ENCODE measurements at regions not wholly inside any gene's neighbourhood (a gene's known extent, or its start where the extent isn't known, plus 50 kb on each side); places are given as distances from the start of the nearest gene placed in this dataset.

DNA sequence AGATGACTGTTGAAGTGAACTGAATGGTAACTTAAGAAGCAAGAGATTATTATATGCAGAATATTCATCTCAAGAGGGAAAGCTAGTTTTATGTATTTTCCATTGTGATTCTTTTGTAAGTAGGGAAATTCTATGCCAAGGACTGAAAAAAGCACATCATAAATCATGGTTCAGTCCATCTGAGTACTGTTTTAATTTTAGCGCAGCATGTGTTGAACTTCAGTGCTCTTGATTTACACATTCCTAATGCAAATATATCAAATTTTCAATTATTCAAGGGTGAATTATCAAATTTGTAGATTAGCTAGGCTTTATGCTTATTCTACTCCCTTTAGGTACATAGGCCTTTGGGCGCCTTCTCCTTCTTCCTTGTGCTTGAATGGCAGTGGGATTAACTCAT is 50.3 kb upstream of the TCF12 start:
- H3K4me1 Mint-ChIP-seq, result no peaks in the 10 kb centered on the region
- H3K27me3 Mint-ChIP-seq, result no peaks in the 10 kb centered on the region
- no peaks in the 10 kb centered on the region for H3K36me3 Mint-ChIP-seq
- no peak overlapping the region for H3K27ac Mint-ChIP-seq
- no peaks in the 10 kb centered on the region for H3K9me3 Mint-ChIP-seq
- ATAC-seq (replicated peaks), result no peak
- H3K4me3 Mint-ChIP-seq, result no peak overlapping the region
- DNase-seq, result no peak

DNA sequence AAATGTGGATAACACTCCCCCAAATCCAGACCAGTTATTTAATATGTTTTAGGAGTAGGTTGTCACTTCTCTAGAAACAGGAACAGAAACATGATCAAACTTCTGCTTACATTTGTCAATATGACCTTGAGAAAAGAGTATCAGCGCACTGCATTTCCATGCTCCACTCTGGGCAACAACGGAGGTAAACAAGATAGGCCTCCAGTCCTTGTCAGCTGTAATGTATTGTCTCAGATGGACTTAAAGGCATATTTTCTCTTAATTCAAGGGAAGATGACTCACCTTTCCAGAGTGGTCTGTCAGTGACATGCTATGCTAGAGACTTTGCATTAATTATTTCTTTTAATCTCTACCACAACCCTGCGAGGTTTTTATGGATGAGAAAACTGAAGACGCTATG is 51.6 kb upstream of the TCF12 start:
- H3K27ac Mint-ChIP-seq, result no peak overlapping the region
- H3K9me3 Mint-ChIP-seq, result peaks cover 3 to 4% of the 10 kb centered on the region in 2 donors
- H3K4me3 Mint-ChIP-seq, result no peak overlapping the region
- no peaks in the 10 kb centered on the region for H3K27me3 Mint-ChIP-seq
- ATAC-seq (replicated peaks), result peak in 1 of 2 donors; percentile 31
- no peaks in the 10 kb centered on the region for H3K4me1 Mint-ChIP-seq
- DNase-seq, result no peak
- H3K36me3 Mint-ChIP-seq, result no peaks in the 10 kb centered on the region

DNA sequence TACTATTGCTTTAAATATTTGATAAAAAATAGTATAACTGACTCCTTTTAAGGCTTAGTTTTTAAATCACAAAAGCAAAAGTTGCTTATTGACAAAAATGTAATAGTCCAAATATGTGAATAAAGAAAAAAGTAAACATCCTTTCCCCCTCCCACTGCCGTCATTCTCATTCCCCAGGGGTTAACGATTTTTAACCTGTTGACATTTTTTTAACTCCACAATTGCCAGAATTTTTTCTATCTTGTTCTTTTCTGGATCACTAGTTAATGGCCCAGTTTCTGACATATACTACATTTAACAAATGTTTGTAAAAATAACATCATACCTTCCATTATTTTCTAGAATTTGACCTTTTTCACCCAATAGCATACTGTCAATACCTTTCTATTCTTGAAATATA is 60.6 kb upstream of the TCF12 start:
- peaks cover 3 to 4% of the 10 kb centered on the region in 2 donors for H3K9me3 Mint-ChIP-seq
- DNase-seq (no peak), ATAC-seq (replicated peaks) (no peak)
- no peaks in the 10 kb centered on the region for H3K36me3 Mint-ChIP-seq
- no peak overlapping the region for H3K4me3 Mint-ChIP-seq
- no peaks in the 10 kb centered on the region for H3K27me3 Mint-ChIP-seq
- H3K4me1 Mint-ChIP-seq, result no peaks in the 10 kb centered on the region
- H3K27ac Mint-ChIP-seq, result no peak overlapping the region

DNA sequence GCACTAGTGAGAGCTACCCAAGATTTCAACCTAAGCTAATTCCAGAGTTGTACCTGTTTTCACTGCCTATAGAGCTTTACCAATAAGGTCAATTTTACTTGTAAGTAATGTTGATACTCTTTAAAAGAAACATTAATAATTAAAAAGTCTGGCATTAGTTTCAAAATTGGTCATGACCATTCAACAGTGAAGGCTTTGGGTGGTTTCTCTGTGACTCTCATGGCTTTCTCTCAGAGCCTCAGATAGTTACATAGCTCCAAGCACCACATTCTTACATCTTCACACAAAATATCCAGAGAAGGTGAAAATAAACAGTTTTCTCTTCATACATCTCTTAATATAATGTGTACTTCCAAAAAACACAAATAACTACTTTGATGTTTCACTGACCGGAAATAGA is 61.5 kb upstream of the TCF12 start:
- no peak overlapping the region for H3K4me3 Mint-ChIP-seq
- no peaks in the 10 kb centered on the region for H3K36me3 Mint-ChIP-seq
- H3K27me3 Mint-ChIP-seq, result no peaks in the 10 kb centered on the region
- H3K9me3 Mint-ChIP-seq, result no peaks in the 10 kb centered on the region
- no peak for ATAC-seq (replicated peaks)
- H3K4me1 Mint-ChIP-seq, result no peaks in the 10 kb centered on the region
- no peak for DNase-seq
- H3K27ac Mint-ChIP-seq, result no peak overlapping the region

DNA sequence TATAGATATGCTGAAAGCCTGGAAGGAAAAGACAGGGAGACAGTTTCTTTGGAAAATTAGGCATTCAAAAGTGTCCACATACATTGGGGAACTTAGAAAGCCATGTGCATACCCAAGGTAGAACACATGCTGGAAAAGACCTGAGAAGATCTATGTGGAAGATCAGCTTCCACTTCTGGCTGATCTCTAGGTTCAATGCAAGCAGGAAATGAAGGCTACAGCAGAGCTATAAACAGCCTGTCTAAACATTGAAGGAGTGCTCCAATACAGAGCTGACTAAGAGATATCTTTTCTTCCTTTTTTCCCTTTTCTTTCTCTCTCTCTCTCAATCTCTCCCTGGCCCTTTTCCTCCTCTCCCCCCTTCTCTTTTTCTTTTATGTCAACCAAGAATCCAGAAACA is 73.6 kb upstream of the TCF12 start:
- DNase-seq (no peak), ATAC-seq (replicated peaks) (no peak)
- Mint-ChIP-seq H3K4me3 (no peak overlapping the region), H3K4me1 (no peaks in the 10 kb centered on the region), H3K9me3 (no peaks in the 10 kb centered on the region), H3K27ac (no peak overlapping the region), H3K27me3 (no peaks in the 10 kb centered on the region), H3K36me3 (peaks cover 0 to 3% of the 10 kb centered on the region in 2 donors)

DNA sequence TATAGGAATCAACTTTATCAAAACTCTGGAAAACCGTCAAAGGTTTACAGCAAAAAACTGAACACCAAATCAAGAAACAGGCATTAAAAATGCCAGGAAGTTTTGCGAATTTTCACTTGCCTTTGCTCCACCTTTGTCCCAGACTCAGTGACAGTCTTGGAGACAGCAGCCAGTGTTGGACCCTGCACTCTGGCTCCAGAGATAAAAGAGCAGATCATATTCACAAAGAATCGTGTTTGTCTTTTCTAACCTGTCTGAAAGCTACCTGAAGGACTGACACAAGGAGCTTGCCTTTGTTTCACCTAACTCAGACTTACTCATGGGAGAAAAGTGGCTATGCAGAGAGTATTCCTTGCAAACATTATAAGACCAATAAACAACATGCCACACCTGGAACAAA is 74.0 kb upstream of the TCF12 start:
- Mint-ChIP-seq H3K27ac (no peak overlapping the region), H3K9me3 (no peaks in the 10 kb centered on the region), H3K4me3 (no peak overlapping the region), H3K36me3 (peaks cover 0 to 3% of the 10 kb centered on the region in 2 donors), H3K27me3 (no peaks in the 10 kb centered on the region), H3K4me1 (peaks cover 0 to 2% of the 10 kb centered on the region in 2 donors)
- ATAC-seq (replicated peaks) (no peak), DNase-seq (no peak)

DNA sequence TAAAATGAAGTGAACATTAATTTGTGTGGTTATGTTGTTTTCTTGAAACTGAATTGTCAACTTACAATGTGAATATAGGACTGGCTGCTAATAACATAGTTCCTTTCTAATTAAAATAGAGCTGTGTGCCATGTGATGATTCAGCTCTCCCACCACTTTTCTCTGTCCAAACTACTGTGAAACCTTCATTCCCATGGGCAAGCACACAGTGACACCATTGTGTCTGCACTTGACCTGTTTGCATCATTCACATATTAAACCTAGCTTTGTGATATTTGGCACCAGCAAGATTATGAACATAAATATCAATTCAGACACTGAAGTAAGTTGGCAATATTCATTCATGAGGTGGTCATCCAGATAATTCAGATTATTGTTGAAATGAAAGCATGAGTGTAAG is 78.8 kb upstream of the TCF12 start:
- no peak for ATAC-seq (replicated peaks)
- Mint-ChIP-seq H3K27me3 (no peaks in the 10 kb centered on the region), H3K4me3 (no peak overlapping the region), H3K9me3 (no peaks in the 10 kb centered on the region), H3K36me3 (peaks cover 0 to 3% of the 10 kb centered on the region in 2 donors), H3K4me1 (peaks cover 14 to 35% of the 10 kb centered on the region in 2 donors), H3K27ac (no peak overlapping the region)
- no peak for DNase-seq

DNA sequence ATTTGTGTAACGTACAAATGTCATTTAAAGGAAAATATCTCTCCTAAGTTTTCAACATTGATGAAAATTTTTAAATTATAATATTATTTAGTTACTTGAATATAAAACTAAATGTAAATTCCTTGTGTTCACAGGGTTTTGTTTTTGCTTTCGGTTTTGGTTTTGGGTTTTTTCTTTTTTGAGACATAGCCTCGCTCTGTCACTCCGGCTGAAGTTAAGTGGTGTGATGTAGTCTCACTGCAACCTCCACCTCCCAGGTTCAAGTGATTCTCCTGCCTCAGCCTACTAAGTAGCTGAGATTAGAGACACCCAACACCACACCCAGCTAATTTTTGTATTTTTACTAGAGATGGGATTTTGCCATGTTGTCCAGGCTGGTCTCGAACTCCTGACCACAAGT is 79.3 kb upstream of the TCF12 start:
- ATAC-seq (replicated peaks) (no peak), DNase-seq (no peak)
- peaks cover 18 to 41% of the 10 kb centered on the region in 2 donors for H3K4me1 Mint-ChIP-seq
- H3K4me3 Mint-ChIP-seq, result peak overlapping the region in 1 of 2 donors; percentile 37
- H3K27me3 Mint-ChIP-seq, result no peaks in the 10 kb centered on the region
- H3K36me3 Mint-ChIP-seq, result peaks cover 0 to 3% of the 10 kb centered on the region in 2 donors
- no peaks in the 10 kb centered on the region for H3K9me3 Mint-ChIP-seq
- no peak overlapping the region for H3K27ac Mint-ChIP-seq

DNA sequence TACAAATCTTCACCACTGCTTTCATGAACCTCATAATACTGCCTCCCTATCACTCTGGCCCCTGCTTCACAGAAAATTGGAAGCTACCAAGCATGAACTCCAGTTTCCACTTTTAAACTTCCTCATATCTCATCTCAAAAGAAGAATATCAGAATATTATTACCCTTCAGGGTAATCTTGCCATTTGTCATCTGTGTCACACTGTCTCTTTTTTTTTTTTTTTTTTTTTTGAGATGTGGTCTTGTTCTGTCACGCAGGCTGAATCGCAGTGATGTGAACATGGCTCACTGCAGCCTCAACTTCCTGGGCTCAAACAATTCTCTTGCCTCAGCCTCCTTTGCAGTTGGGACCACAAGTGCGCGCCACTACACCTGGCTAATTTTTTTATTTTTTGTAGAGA is 80.4 kb upstream of the TCF12 start:
- Mint-ChIP-seq H3K9me3 (no peaks in the 10 kb centered on the region), H3K27me3 (no peaks in the 10 kb centered on the region), H3K4me3 (no peak overlapping the region), H3K4me1 (peaks cover 18 to 43% of the 10 kb centered on the region in 2 donors), H3K27ac (no peak overlapping the region), H3K36me3 (peaks cover 0 to 3% of the 10 kb centered on the region in 2 donors)
- DNase-seq (peak; percentile 15), ATAC-seq (replicated peaks) (peak; percentile 73 to 91)

DNA sequence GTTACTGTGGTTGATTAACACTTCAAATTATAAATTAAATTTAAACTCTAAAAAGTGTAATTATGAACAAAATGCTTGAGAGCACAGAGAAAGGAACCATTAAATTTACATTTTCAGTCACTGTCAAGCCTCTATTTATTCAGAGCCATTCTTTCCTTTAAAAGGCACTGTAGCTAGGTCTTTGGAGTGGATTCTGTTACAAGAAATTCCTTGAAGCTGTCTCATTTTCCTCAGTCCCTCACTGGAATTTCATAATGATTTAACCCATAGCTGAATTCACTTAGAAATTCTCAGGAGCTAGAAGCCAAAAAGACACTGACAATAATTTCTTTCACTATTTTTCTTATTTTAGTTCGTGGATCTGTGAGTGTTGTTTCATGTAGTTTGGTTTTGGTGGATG is 81.2 kb upstream of the TCF12 start:
- H3K27ac Mint-ChIP-seq, result no peak overlapping the region
- H3K4me3 Mint-ChIP-seq, result no peak overlapping the region
- no peaks in the 10 kb centered on the region for H3K27me3 Mint-ChIP-seq
- DNase-seq (no peak), ATAC-seq (replicated peaks) (no peak)
- H3K36me3 Mint-ChIP-seq, result no peaks in the 10 kb centered on the region
- peaks cover 18 to 43% of the 10 kb centered on the region in 2 donors for H3K4me1 Mint-ChIP-seq
- no peaks in the 10 kb centered on the region for H3K9me3 Mint-ChIP-seq

DNA sequence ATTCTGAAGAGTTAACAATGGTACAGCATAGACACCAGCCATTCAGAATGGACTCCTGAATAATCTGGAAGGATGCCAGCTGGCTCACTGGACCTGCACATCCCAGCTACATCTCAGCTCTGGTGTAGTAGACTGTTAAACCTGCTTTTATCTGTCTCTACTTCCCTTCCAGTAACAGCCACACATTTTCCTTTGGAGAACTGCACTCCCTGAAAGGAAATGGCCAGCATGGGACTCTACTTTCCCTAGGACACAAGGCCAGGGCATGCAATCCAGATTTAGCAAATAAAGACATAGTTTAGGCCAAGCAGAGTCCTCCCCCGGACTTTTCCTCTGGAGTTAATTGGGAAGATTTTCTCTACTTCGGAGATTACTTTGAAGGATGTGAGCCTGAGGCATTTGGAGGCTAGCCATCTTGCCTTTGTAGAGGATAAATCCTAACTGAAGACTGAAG is 82.7 kb upstream of the TCF12 start:
- Mint-ChIP-seq H3K4me1 (peaks cover 18 to 43% of the 10 kb centered on the region in 2 donors), H3K27ac (no peak overlapping the region), H3K9me3 (no peaks in the 10 kb centered on the region), H3K36me3 (no peaks in the 10 kb centered on the region), H3K4me3 (no peak overlapping the region), H3K27me3 (no peaks in the 10 kb centered on the region)
- DNase-seq (no peak), ATAC-seq (replicated peaks) (no peak)

DNA sequence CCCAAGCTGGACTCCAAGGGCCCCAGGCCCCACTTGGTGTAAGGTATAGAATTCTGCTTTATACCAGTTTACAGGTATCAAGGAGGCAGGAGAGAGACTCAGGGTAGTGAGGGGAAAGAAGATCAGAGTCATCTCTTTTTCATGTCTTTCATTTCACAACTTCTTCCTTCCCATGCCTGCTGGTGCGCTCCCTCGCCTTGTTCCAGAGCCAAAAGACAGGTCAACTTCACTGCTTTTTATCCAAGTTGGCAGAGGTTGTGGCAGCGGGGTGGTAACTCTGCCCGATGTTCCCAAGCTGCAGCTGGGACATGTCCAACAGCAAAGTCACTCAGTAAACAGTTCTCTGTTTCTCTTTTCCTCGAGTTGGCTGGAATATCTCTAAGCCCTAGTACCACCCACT is 86.3 kb upstream of the TCF12 start:
- no peak for ATAC-seq (replicated peaks)
- H3K9me3 Mint-ChIP-seq, result no peaks in the 10 kb centered on the region
- H3K36me3 Mint-ChIP-seq, result no peaks in the 10 kb centered on the region
- no peak for DNase-seq
- peaks cover 8 to 22% of the 10 kb centered on the region in 2 donors for H3K4me1 Mint-ChIP-seq
- no peaks in the 10 kb centered on the region for H3K27me3 Mint-ChIP-seq
- H3K4me3 Mint-ChIP-seq, result no peak overlapping the region
- H3K27ac Mint-ChIP-seq, result no peak overlapping the region

DNA sequence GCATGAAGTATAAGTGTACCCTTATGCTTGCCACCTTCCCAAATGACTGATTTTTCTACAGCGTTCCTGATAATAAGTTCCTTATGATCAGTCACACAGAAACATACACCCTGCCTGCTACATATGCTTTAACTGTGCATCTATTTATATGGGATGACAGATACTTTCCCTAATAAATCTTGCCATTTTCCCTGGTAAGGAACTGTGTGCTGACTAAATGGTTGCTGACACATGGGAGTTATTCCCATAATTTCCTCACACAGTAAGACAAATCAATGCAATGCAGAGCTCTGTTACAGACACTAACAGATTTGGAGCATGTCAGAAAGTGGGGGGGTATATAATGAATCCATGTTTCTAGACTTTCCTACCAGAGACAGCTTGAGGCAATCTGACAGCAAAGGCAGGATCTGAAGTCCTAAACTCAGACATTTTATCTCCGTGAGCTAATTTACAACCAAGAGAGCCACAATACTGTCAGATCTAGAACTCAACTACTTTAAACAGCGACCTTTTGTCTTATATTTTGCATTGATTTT is 86.9 kb upstream of the TCF12 start:
- Mint-ChIP-seq H3K4me3 (no peak overlapping the region), H3K36me3 (no peaks in the 10 kb centered on the region), H3K27me3 (no peaks in the 10 kb centered on the region), H3K4me1 (peaks cover 8 to 22% of the 10 kb centered on the region in 2 donors), H3K9me3 (no peaks in the 10 kb centered on the region), H3K27ac (no peak overlapping the region)
- DNase-seq (no peak), ATAC-seq (replicated peaks) (no peak)

DNA sequence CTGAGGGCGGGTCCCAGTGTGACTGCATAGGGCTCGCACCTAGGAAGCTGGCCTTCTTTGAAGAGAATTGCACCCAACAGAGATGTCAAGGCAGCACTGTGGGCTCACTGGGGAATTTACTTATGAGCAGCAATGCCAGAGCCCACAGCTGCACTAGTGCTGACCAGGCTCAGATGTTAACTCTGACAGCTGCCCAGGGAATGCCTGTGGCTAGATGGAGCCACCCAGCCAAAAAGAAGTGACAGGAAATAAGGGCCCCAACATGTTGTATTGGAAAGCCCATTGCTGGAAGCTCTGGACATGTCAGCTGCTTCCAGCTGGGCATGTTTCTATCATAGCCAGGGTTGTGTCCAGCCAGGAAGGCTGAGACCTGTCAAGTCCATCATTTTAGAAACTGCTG is 90.9 kb upstream of the ZNF280D start:
- H3K27me3 Mint-ChIP-seq, result no peaks in the 10 kb centered on the region
- no peak overlapping the region for H3K27ac Mint-ChIP-seq
- no peak for DNase-seq
- no peaks in the 10 kb centered on the region for H3K36me3 Mint-ChIP-seq
- H3K9me3 Mint-ChIP-seq, result no peaks in the 10 kb centered on the region
- ATAC-seq (replicated peaks), result no peak
- peaks cover 4 to 10% of the 10 kb centered on the region in 2 donors for H3K4me1 Mint-ChIP-seq
- H3K4me3 Mint-ChIP-seq, result no peak overlapping the region

DNA sequence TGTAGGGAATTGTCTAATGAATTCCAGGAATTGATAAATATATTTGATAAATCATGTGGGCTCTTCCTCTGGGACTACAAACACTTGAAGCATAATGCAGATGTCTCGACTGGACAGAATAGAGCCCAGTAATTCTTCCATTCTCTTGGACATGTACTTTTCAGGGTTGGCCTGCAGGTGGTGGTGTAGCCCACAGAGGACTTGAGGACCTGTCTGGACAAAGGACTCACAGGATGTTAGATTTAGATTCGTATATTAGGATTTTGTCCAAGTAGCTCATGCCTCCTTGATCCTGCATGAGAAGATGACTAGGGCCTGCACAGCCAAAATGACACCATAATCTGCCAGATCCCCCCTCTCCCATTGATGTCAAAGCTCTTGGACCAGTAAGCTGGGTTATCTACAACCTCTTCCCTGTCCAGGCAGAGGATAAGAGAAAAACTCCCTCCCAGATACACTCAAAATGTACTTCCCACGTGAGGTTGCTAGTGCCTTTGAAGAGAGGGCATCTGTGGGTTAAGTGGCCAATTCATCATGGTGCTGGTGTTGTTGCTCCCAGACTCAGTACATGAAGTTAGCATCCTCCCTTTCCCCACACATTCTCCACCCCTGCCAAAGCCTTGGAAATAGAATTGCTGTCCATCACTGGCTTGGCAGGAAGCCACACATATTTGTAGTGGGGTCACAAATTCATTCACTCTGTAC is 88.6 kb upstream of the ZNF280D start:
- DNase-seq (peak; percentile 29), ATAC-seq (replicated peaks) (peak; percentile 86 to 88)
- Mint-ChIP-seq H3K27me3 (no peaks in the 10 kb centered on the region), H3K36me3 (no peaks in the 10 kb centered on the region), H3K4me1 (peaks cover 4 to 10% of the 10 kb centered on the region in 2 donors), H3K27ac (no peak overlapping the region), H3K4me3 (no peak overlapping the region), H3K9me3 (no peaks in the 10 kb centered on the region)

Data from stimulated activated naive B cell treated with anti-CD40 and anti-IgM and Interleukin-4, amounts not matched to agents 10 μg/mL and 1 μg/mL and 100 μg/mL, for 72 hours (primary cell).